ENCODE measurements at regions not wholly inside any gene's neighbourhood (a gene's known extent, or its start where the extent isn't known, plus 50 kb on each side); places are given as distances from the start of the nearest gene placed in this dataset.

GRCh38 chr2:75348307-75348706, 149.0 kb upstream of the TACR1 start:
- ATAC-seq (ENCODE audit: insufficient number of reproducible peaks, low FRiP score, low read depth): no peak
- TF ChIP-seq CTCF (IDR thresholded peaks at IDR 0.05): no peak
- Histone ChIP-seq H3K36me3 (no peaks in the 10 kb centered on the region), H3K4me3 (no peak overlapping the region), H3K9me3 (no peaks in the 10 kb centered on the region), H3K27ac (no peak overlapping the region), H3K27me3 (replicated peaks; ENCODE audit: insufficient read depth) (no peaks in the 10 kb centered on the region), H3K4me1 (ENCODE audit: control insufficient read depth in 1 of 2, low read depth in 2 of 2) (no peaks in the 10 kb centered on the region)
- no peak for DNase-seq (ENCODE audit: low spot score)

- TF ChIP-seq CTCF (IDR thresholded peaks at IDR 0.05): no peak
- no peak for ATAC-seq (ENCODE audit: insufficient number of reproducible peaks, low FRiP score, low read depth)
- H3K36me3 ChIP-seq: no peaks in the 10 kb centered on the region
- no peaks in the 10 kb centered on the region for H3K9me3 ChIP-seq
- no peaks in the 10 kb centered on the region for H3K4me1 ChIP-seq (ENCODE audit: control insufficient read depth in 1 of 2, low read depth in 2 of 2)
- no peak overlapping the region for H3K27ac ChIP-seq
- no peak for DNase-seq (ENCODE audit: low spot score)
- H3K4me3 ChIP-seq: no peak overlapping the region
- H3K27me3 ChIP-seq (replicated peaks; ENCODE audit: insufficient read depth): no peaks in the 10 kb centered on the region
Measured at GRCh38 chr2:75344146-75344545, 144.8 kb upstream of the TACR1 start.

- H3K36me3 ChIP-seq: no peaks in the 10 kb centered on the region
- no peaks in the 10 kb centered on the region for H3K27me3 ChIP-seq (replicated peaks; ENCODE audit: insufficient read depth)
- no peaks in the 10 kb centered on the region for H3K9me3 ChIP-seq
- no peak overlapping the region for H3K4me3 ChIP-seq
- no peak for ATAC-seq (ENCODE audit: insufficient number of reproducible peaks, low FRiP score, low read depth)
- no peak overlapping the region for H3K27ac ChIP-seq
- no peak for DNase-seq (ENCODE audit: low spot score)
- no peak for TF ChIP-seq CTCF (IDR thresholded peaks at IDR 0.05)
- no peaks in the 10 kb centered on the region for H3K4me1 ChIP-seq (ENCODE audit: control insufficient read depth in 1 of 2, low read depth in 2 of 2)
Measured at GRCh38 chr2:75342504-75343175, 143.3 kb upstream of the TACR1 start.

GRCh38 chr2:75340560-75340959, 141.2 kb upstream of the TACR1 start:
- DNase-seq (ENCODE audit: low spot score): no peak
- no peaks in the 10 kb centered on the region for H3K9me3 ChIP-seq
- no peaks in the 10 kb centered on the region for H3K4me1 ChIP-seq (ENCODE audit: control insufficient read depth in 1 of 2, low read depth in 2 of 2)
- no peak overlapping the region for H3K27ac ChIP-seq
- H3K36me3 ChIP-seq: no peaks in the 10 kb centered on the region
- ATAC-seq (ENCODE audit: insufficient number of reproducible peaks, low FRiP score, low read depth): no peak
- no peaks in the 10 kb centered on the region for H3K27me3 ChIP-seq (replicated peaks; ENCODE audit: insufficient read depth)
- H3K4me3 ChIP-seq: no peak overlapping the region
- no peak for TF ChIP-seq CTCF (IDR thresholded peaks at IDR 0.05)

GRCh38 chr2:75338461-75338860, 139.1 kb upstream of the TACR1 start:
- TF ChIP-seq CTCF (IDR thresholded peaks at IDR 0.05): no peak
- Histone ChIP-seq H3K27ac (no peak overlapping the region), H3K36me3 (no peaks in the 10 kb centered on the region), H3K4me1 (ENCODE audit: control insufficient read depth in 1 of 2, low read depth in 2 of 2) (no peaks in the 10 kb centered on the region), H3K27me3 (replicated peaks; ENCODE audit: insufficient read depth) (no peaks in the 10 kb centered on the region), H3K4me3 (no peak overlapping the region), H3K9me3 (no peaks in the 10 kb centered on the region)
- ATAC-seq (ENCODE audit: insufficient number of reproducible peaks, low FRiP score, low read depth) (no peak), DNase-seq (ENCODE audit: low spot score) (no peak)

Data from thoracic aorta (tissue), 2 donors.